ENCODE measurements at regions not wholly inside any gene's neighbourhood (a gene's known extent, or its start where the extent isn't known, plus 50 kb on each side); places are given as distances from the start of the nearest gene placed in this dataset.

GRCh38 chr1:112070677-112071076 lies 81.2 kb upstream of the KCND3 start:
- no peak overlapping the region for H4K8ac ChIP-seq (ENCODE audit: low read depth in 2 of 2, low read length in 2 of 2)
- BruUV-seq (replicated peaks), result no TSS peak
- no peaks in the 10 kb centered on the region for H4K20me1 ChIP-seq (ENCODE audit: insufficient read depth, low read length)
- ChIA-PET CTCF (no interaction called here), POLR2A (ENCODE audit: unreplicated experiment) (no interaction called here)
- no peak overlapping the region for H2BK120ac ChIP-seq (ENCODE audit: low read depth, low read length)
- DNase-seq (no peak), ATAC-seq (ENCODE audit: low read depth) (no peak)
- H4K91ac ChIP-seq (ENCODE audit: insufficient read depth, low read depth, low read length), result no peak overlapping the region
- H3K36me3 ChIP-seq (ENCODE audit: control insufficient read depth, insufficient read depth, low read length), result no peaks in the 10 kb centered on the region
- intact Hi-C loops (cut with micrococcal nuclease), result no loop called here
- H2BK5ac ChIP-seq (ENCODE audit: low read depth, low read length, poor library complexity, severe bottlenecking), result no peak overlapping the region
- dilution Hi-C loops (cut with HindIII; ENCODE audit: low sequenced_read_pairs, unreplicated experiment), result no loop called here
- no peak overlapping the region for H2BK15ac ChIP-seq (ENCODE audit: low read depth, low read length)
- no peak overlapping the region for H2AFZ ChIP-seq (replicated peaks; ENCODE audit: low read length, poor library complexity)
- in situ Hi-C loops (cut with MboI; ENCODE audit: low sequenced_read_pairs), result no loop called here
- H3K4me1 ChIP-seq (ENCODE audit: control insufficient read depth, insufficient read depth, low read length), result no peaks in the 10 kb centered on the region
- no peak overlapping the region for H2AK9ac ChIP-seq (replicated peaks; ENCODE audit: low read depth, low read length, poor library complexity)
- H3K4me3 ChIP-seq (ENCODE audit: insufficient read depth, low read depth, low read length), result no peak overlapping the region
- TF ChIP-seq MAFK (IDR thresholded peaks at IDR 0.05; ENCODE audit: low read depth, low read length), result no peak
- TF ChIP-seq RCOR1 (IDR thresholded peaks at IDR 0.05; ENCODE audit: insufficient replicate concordance, low read length), result no peak
- TF ChIP-seq, protein P1, sequence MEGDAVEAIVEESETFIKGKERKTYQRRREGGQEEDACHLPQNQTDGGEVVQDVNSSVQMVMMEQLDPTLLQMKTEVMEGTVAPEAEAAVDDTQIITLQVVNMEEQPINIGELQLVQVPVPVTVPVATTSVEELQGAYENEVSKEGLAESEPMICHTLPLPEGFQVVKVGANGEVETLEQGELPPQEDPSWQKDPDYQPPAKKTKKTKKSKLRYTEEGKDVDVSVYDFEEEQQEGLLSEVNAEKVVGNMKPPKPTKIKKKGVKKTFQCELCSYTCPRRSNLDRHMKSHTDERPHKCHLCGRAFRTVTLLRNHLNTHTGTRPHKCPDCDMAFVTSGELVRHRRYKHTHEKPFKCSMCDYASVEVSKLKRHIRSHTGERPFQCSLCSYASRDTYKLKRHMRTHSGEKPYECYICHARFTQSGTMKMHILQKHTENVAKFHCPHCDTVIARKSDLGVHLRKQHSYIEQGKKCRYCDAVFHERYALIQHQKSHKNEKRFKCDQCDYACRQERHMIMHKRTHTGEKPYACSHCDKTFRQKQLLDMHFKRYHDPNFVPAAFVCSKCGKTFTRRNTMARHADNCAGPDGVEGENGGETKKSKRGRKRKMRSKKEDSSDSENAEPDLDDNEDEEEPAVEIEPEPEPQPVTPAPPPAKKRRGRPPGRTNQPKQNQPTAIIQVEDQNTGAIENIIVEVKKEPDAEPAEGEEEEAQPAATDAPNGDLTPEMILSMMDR (conservative IDR thresholded peaks at IDR 0.05; ENCODE audit: low read depth, low read length), result no peak
- H3K9me3 ChIP-seq (ENCODE audit: control insufficient read depth, insufficient read depth, low read length), result no peaks in the 10 kb centered on the region
- no peaks in the 10 kb centered on the region for H3K9me1 ChIP-seq (ENCODE audit: insufficient read depth, low read length)
- H3K9ac ChIP-seq (ENCODE audit: low read depth, low read length), result no peak overlapping the region
- H3K14ac ChIP-seq (replicated peaks; ENCODE audit: low read depth, low read length), result no peak overlapping the region
- no peak overlapping the region for H4K5ac ChIP-seq (ENCODE audit: low read depth, low read length)
- H3K4ac ChIP-seq (ENCODE audit: low read depth, low read length), result no peak overlapping the region
- H2AK5ac ChIP-seq (ENCODE audit: low read depth, low read length), result no peak overlapping the region
- no peaks in the 10 kb centered on the region for H3K79me1 ChIP-seq (ENCODE audit: low read depth in 1 of 2, low read length in 2 of 2)
- no peak overlapping the region for H3K56ac ChIP-seq (ENCODE audit: extremely low read depth, insufficient read depth, low read length)
- H3K23ac ChIP-seq (ENCODE audit: low read depth, low read length), result no peak overlapping the region
- no peak overlapping the region for H3K18ac ChIP-seq (ENCODE audit: low read depth, low read length)
- H3K27me3 ChIP-seq (ENCODE audit: control insufficient read depth, insufficient read depth, low read length), result no peaks in the 10 kb centered on the region
- H2BK20ac ChIP-seq (ENCODE audit: low read depth, low read length), result no peak overlapping the region
- 13% methylated on average over 1 of the region's 2 CpGs; no CpG with 5 or more reads in 1 of the 2 experiments for WGBS, 2 experiments (ENCODE audit: extremely low coverage in 2 of 2, insufficient read length in 1 of 2)
- no peak overlapping the region for H3K4me2 ChIP-seq (ENCODE audit: low read depth, low read length)
- H3K27ac ChIP-seq (ENCODE audit: insufficient read depth, low read length), result no peak overlapping the region
